A673 (cell line): ENCODE measurements at regions not wholly inside any gene's neighbourhood (a gene's known extent, or its start where the extent isn't known, plus 50 kb on each side); places are given as distances from the start of the nearest gene placed in this dataset.

Source experiments
- EZH2 ChIP-seq: fragments of 200-600 bp; sonication (generic); IDR thresholded peaks from 2 replicates; pipeline ENCODE4 v1.6.1; 2017; ENCODE audit warnings: borderline replicate concordance, low read depth, mild to moderate bottlenecking, mixed read lengths, antibody characterized with exemption, low read length; ENCODE audit not compliant: poor library complexity, severe bottlenecking
- TF ChIP-seq, protein P1 (sequence below): fragments of 300-800, 200-600 bp; sonication (generic); conservative IDR thresholded peaks from 2 replicates; pipeline ENCODE4 v1.5.1; 2017; ENCODE audit warnings: low read depth, mild to moderate bottlenecking, antibody characterized with exemption, low read length, moderate library complexity, mixed read lengths

DNA sequence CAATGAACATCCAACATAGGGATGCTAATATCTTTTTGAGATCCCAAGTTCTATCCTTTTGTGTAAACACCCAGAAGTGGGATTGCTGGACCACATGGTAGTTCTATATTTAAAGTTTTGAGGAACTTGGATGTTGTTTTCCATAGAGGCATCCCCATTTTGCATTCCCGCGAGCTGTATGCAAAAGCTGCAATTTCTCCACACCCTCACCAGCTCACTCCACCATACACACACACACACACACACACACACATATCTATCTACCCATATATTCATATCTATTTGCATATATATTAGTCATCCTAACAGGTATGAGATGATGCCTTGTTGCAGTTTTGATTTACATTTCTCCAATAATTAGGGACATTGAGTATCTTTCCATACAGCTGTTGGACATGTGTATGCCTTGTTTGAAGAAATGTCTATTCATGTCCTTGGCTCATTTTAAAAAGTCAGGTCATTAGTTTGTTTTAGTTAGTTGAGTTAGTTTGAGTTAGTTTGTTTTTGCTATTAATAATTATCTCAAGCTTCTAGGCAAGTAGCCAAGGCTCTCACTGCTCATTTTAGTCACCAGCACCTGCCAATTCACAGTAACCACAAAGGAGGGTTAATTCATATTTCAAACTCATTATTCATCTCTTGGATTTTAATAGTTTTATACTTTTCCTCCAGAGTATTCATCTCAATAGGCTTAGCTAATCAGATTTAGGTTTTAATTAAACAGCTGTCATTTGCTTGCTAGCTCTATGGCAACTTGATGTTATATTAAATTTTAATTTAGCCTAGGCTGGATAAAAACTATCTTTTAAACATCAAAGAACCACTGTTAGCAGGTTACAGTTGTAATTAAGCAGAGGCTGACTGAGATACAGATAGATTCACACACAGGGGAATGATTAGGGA lies 1435.9 kb upstream of the TMEM132C start:
- TF ChIP-seq EZH2 = no peak
- TF ChIP-seq, protein P1, sequence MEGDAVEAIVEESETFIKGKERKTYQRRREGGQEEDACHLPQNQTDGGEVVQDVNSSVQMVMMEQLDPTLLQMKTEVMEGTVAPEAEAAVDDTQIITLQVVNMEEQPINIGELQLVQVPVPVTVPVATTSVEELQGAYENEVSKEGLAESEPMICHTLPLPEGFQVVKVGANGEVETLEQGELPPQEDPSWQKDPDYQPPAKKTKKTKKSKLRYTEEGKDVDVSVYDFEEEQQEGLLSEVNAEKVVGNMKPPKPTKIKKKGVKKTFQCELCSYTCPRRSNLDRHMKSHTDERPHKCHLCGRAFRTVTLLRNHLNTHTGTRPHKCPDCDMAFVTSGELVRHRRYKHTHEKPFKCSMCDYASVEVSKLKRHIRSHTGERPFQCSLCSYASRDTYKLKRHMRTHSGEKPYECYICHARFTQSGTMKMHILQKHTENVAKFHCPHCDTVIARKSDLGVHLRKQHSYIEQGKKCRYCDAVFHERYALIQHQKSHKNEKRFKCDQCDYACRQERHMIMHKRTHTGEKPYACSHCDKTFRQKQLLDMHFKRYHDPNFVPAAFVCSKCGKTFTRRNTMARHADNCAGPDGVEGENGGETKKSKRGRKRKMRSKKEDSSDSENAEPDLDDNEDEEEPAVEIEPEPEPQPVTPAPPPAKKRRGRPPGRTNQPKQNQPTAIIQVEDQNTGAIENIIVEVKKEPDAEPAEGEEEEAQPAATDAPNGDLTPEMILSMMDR = no peak
